Breast epithelium (tissue), 4 donors: ENCODE measurements at regions not wholly inside any gene's neighbourhood (a gene's known extent, or its start where the extent isn't known, plus 50 kb on each side); places are given as distances from the start of the nearest gene placed in this dataset.

Experiments used
- DNase-seq, 2 donors: peaks; one replicate each; pipeline ENCODE4 v3.0.0-alpha.2; 2019; ENCODE audit warnings: low spot score in 2 of 2
- H3K27ac ChIP-seq, 2 donors: fragments of 200-600 bp; sonication (generic) in 1 of 2; one replicate each; pipeline ENCODE4 v1.5.1; 2016 to 2019; ENCODE audit warnings: mild to moderate bottlenecking in 1 of 2
- H3K27me3 ChIP-seq, 2 donors: fragments of 200-600 bp; sonication (generic) in 1 of 2; one replicate each; pipeline versions ENCODE4 v1.5.1 to v1.6.0; 2017 to 2019; ENCODE audit warnings: control low read depth in 1 of 2, mild to moderate bottlenecking in 1 of 2
- H3K36me3 ChIP-seq: fragments of 200-600 bp; one replicate; pipeline ENCODE4 v1.5.1; 2019
- H3K4me1 ChIP-seq, 2 donors: fragments of 200-600 bp; sonication (generic); one replicate each; pipeline ENCODE4 v1.5.1; 2016 to 2019; ENCODE audit warnings: control low read depth in 1 of 2
- H3K4me3 ChIP-seq, 3 donors: fragments of 200-600 bp; sonication (generic); 1 replicate in 2 of 3; 2 replicates in 1 of 3; pipeline ENCODE4 v1.5.1; 2016 to 2019; ENCODE audit warnings: mild to moderate bottlenecking in 3 of 3, moderate library complexity in 2 of 3
- H3K9me3 ChIP-seq, 2 donors: fragments of 200-600 bp; sonication (generic) in 1 of 2; one replicate each; pipeline ENCODE4 v1.5.1; 2016 to 2019; ENCODE audit warnings: control low read depth in 1 of 2
- POLR2A ChIP-seq: fragments of 450-650 bp; IDR thresholded peaks from one replicate; pipeline ENCODE4 v1.6.1; 2016; ENCODE audit warnings: antibody characterized with exemption, mild to moderate bottlenecking, moderate library complexity
- POLR2AphosphoS5 ChIP-seq, 3 donors: sonication (generic); formaldehyde crosslinking; IDR thresholded peaks; one replicate each; pipeline ENCODE4 v1.6.1; 2017; ENCODE audit warnings: antibody characterized with exemption in 3 of 3
- intact Hi-C: fragments of 100-400 bp; cut with DNase I; formaldehyde crosslinking; loops from one replicate; pipeline ENCODE4 v1.15.1; 2023; ENCODE audit warnings: low total_unique reads
- TF ChIP-seq, protein P1 (sequence below), 3 donors: fragments of 450-650 bp; IDR thresholded peaks; one replicate each; pipeline ENCODE4 v1.5.1; 2016 to 2017; ENCODE audit warnings: antibody characterized with exemption in 3 of 3, mild to moderate bottlenecking in 3 of 3, moderate library complexity in 3 of 3

DNA sequence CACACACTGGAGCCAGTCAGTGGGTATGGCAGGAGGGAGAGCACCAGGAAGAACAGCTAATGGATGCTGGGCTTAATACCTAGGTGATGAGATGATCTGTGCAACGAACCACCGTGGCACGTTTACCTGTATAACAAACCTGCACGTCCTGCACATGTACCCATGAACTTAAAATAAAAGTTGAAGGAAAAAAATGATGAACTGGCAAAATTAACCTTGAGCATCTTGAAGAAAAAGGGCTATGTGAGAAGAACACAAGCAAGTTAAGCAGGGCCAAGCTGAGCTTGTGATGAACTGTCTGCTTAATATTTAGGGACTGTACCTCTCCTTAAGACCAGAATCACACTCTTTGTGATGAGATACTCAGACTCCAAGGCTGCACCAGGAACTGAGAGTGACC is 70.0 kb downstream of the TTC6 start:
- no peak overlapping the region for H3K27ac ChIP-seq
- no peaks in the 10 kb centered on the region for H3K4me1 ChIP-seq
- H3K9me3 ChIP-seq: peaks cover 0 to 17% of the 10 kb centered on the region in 2 donors
- H3K27me3 ChIP-seq: no peaks in the 10 kb centered on the region
- TF ChIP-seq POLR2AphosphoS5 (IDR thresholded peaks at IDR 0.05): no peak
- H3K4me3 ChIP-seq: no peak overlapping the region
- DNase-seq: no peak
- no peaks in the 10 kb centered on the region for H3K36me3 ChIP-seq
- intact Hi-C loops: no loop called here

DNA sequence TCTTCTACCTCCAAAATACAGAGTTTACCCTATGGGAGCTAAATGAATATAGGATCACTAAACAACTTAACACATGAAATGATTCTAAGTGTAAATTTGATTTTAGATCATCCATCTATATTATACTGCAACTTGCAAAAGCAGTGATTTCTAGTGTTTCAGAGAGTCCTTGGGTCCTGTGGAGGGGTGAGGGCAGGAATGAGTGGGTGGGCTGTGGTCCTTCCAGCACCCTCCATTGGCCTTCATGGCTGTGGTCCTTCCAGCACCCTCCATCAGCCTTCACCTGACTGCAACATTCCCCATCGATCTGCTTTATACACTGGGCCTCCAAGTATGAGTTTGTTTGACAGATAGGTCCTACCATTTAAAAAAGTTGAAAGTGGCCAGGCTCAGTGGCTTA is 70.5 kb downstream of the TTC6 start:
- H3K27ac ChIP-seq: no peak overlapping the region
- TF ChIP-seq POLR2AphosphoS5 (IDR thresholded peaks at IDR 0.05) (no peak), POLR2A (no peak)
- TF ChIP-seq, protein P1, sequence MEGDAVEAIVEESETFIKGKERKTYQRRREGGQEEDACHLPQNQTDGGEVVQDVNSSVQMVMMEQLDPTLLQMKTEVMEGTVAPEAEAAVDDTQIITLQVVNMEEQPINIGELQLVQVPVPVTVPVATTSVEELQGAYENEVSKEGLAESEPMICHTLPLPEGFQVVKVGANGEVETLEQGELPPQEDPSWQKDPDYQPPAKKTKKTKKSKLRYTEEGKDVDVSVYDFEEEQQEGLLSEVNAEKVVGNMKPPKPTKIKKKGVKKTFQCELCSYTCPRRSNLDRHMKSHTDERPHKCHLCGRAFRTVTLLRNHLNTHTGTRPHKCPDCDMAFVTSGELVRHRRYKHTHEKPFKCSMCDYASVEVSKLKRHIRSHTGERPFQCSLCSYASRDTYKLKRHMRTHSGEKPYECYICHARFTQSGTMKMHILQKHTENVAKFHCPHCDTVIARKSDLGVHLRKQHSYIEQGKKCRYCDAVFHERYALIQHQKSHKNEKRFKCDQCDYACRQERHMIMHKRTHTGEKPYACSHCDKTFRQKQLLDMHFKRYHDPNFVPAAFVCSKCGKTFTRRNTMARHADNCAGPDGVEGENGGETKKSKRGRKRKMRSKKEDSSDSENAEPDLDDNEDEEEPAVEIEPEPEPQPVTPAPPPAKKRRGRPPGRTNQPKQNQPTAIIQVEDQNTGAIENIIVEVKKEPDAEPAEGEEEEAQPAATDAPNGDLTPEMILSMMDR (IDR thresholded peaks at IDR 0.05): no peak
- H3K4me3 ChIP-seq: no peak overlapping the region
- no peak for DNase-seq
- no peaks in the 10 kb centered on the region for H3K27me3 ChIP-seq
- intact Hi-C loops: no loop called here
- peaks cover 0 to 13% of the 10 kb centered on the region in 2 donors for H3K9me3 ChIP-seq
- H3K36me3 ChIP-seq: no peaks in the 10 kb centered on the region
- H3K4me1 ChIP-seq: no peaks in the 10 kb centered on the region

DNA sequence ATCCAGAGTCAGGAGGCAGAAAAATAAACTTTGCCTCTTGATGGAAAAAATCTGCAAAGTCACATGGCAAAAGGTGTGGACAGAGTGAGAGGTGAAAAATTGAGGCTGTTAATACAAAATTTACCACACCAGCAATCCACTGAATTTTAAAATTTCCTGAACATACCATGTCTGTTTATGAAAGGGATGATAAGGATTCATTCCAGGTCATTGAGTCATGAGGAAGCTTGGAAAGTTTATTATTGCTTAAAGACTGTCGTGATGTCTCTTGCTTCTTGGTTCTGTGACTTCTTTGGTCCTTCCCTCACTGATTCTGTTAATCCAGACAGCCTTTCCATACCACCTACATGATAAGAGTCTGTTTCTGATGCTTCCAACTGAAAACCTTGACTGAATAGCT is 73.2 kb downstream of the TTC6 start:
- Histone ChIP-seq H3K36me3 (no peaks in the 10 kb centered on the region), H3K4me1 (no peaks in the 10 kb centered on the region), H3K27me3 (no peaks in the 10 kb centered on the region), H3K9me3 (no peaks in the 10 kb centered on the region), H3K27ac (no peak overlapping the region), H3K4me3 (no peak overlapping the region)
- no peak for DNase-seq
- intact Hi-C loops: no loop called here
- TF ChIP-seq POLR2AphosphoS5 (IDR thresholded peaks at IDR 0.05): no peak
- TF ChIP-seq POLR2A: no peak
- TF ChIP-seq, protein P1 (IDR thresholded peaks at IDR 0.05): no peak

DNA sequence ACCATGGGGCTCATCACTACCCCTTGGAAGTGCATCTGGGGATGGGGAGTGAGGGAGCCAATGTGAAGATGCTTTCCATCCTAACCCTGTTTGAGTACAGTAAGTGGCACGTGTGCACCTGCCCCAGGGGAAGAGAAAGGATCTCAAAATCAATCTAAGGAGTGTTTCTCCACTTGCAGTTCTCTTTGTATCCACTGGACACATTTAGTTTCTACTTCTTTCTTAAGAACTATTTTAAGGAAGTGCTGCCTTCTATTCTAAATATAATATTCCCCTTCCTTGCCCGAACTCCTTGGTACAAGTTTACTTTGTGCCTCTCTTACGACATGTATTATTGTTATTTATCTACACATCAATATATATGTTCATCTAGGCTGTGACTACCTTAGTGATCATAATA is 73.8 kb downstream of the TTC6 start:
- no peaks in the 10 kb centered on the region for H3K9me3 ChIP-seq
- TF ChIP-seq POLR2A: no peak
- TF ChIP-seq, protein P1 (IDR thresholded peaks at IDR 0.05): no peak
- intact Hi-C loops: no loop called here
- no peak overlapping the region for H3K4me3 ChIP-seq
- no peak for DNase-seq
- H3K27ac ChIP-seq: no peak overlapping the region
- no peaks in the 10 kb centered on the region for H3K36me3 ChIP-seq
- H3K4me1 ChIP-seq: no peaks in the 10 kb centered on the region
- no peaks in the 10 kb centered on the region for H3K27me3 ChIP-seq

DNA sequence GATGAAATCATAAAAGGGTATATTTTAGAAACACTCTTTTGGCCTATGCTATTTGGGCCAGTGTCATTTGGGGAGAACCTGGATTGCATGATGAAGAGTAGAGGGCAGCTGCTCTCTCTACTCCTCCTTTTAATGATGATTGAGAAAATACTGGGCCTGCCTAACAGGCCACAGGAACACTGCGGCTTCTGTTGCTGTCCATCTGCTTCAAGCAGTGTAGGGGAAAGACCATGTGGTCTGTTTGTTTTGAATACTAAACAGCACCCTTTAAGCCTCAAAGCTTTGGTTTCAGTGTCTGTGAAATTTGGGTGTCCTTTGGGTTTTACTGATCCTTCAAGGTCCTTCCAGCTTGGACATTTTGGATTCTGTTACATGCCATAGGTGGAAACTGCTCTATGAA is 78.0 kb downstream of the TTC6 start:
- no peak for DNase-seq
- Histone ChIP-seq H3K4me3 (no peak overlapping the region), H3K36me3 (no peaks in the 10 kb centered on the region), H3K27me3 (no peaks in the 10 kb centered on the region), H3K27ac (peak overlapping the region in 1 of 2 donors; percentile 3), H3K9me3 (no peaks in the 10 kb centered on the region), H3K4me1 (no peaks in the 10 kb centered on the region)
- intact Hi-C loops: no loop called here
- TF ChIP-seq, protein P1 (IDR thresholded peaks at IDR 0.05): no peak
- no peak for TF ChIP-seq POLR2AphosphoS5 (IDR thresholded peaks at IDR 0.05)
- TF ChIP-seq POLR2A: no peak

DNA sequence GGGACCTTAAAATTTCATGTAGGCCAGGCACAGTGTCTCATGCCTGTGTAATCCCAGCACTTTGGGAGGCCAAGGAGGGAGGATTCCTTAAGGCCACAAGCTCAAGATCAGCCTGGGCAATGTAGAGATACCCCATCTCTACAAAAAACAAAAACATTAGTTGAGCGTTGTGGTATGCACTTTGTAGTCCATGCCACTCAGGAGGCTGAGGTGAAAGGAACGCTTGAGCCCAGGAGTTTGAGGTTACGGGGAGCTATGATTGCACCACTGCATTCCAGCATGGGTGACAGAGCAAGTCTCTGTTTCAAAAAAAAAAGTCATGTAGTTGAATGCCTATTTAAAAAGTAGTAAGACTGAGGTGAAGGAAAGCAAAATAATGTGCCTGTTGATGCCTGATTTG is 83.5 kb downstream of the TTC6 start:
- intact Hi-C loops: no loop called here
- no peaks in the 10 kb centered on the region for H3K36me3 ChIP-seq
- H3K27me3 ChIP-seq: no peaks in the 10 kb centered on the region

More for the DNA sequence above, 83.5 kb downstream of the TTC6 start:
- Histone ChIP-seq H3K27ac (no peak overlapping the region), H3K4me1 (no peaks in the 10 kb centered on the region), H3K9me3 (no peaks in the 10 kb centered on the region), H3K4me3 (no peak overlapping the region)
- TF ChIP-seq, protein P1 (IDR thresholded peaks at IDR 0.05): no peak
- TF ChIP-seq POLR2AphosphoS5 (IDR thresholded peaks at IDR 0.05) (no peak), POLR2A (no peak)
- no peak for DNase-seq
